Stimulated activated CD4-positive, alpha-beta T cell treated with anti-CD3 and anti-CD28 coated beads, Interleukin-1b, Interleukin-23, amount 100 ng/mL, for 24 hours (primary cell): ENCODE measurements at regions not wholly inside any gene's neighbourhood (a gene's known extent, or its start where the extent isn't known, plus 50 kb on each side); places are given as distances from the start of the nearest gene placed in this dataset.

ENCODE experiments used
- DNase-seq, 4 experiments: peaks; one replicate each; pipeline ENCODE4 v3.0.0-alpha.2; 2020; ENCODE audit warnings: low read depth in 4 of 4, low spot score in 1 of 4

GRCh38 chr13:73901324-73902068, 232.7 kb downstream of the KLF12 start:
- no peak for DNase-seq

DNA sequence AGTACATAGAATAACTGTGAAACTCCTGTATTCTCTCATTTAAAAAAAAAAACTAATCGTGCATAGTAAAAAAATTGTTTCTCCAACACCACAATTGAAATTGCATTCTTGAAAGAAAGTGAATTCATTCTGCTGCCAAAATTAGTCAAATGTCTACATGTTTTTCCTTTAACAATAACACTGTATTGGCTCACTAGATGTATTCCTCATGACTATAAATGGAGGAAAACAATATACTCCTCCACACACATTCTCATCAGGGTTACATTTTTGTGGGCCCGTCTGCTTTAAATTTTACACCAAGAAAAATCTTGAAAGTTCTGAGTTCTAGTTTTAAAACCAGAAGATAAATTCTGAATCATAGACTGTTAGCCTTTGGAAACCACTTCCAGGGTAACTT, 233.6 kb downstream of the KLF12 start:
- no peak for DNase-seq

- no peak for DNase-seq
These were observed 235.3 kb downstream of the KLF12 start for GRCh38 chr13:73898899-73899298.

GRCh38 chr13:73898276-73898675, 235.9 kb downstream of the KLF12 start:
- DNase-seq = no peak

DNA sequence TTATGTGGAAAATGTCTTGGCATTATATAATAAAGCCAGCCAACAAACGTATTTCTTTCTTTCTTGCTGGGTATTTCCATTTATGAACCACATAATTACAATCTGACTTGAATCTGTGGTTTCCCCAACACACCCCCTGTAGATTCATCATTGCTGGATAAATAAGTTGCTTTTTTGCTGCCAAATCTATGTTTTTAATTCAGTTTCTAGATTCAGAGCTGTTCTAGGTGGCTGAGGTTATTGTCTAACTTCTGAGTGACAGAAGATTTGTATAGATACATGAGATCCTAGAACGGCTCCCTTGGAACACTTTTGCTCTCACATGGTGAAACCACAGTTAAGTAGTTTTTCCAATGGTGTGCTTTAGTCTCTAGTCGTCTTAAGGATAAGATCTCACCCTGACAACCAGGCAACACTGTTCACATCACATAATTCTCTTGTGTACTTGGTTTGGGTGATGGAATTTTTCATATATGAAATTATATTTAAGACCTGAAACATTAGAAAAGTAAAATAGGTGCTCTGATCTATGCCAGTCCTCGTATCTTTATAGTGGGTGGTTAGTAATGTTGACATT, 239.1 kb downstream of the KLF12 start:
- no peak for DNase-seq

- DNase-seq = no peak
These were observed 240.4 kb downstream of the KLF12 start for GRCh38 chr13:73893833-73894232.

GRCh38 chr13:73891805-73892204, 242.4 kb downstream of the KLF12 start:
- DNase-seq = no peak

- DNase-seq = no peak
These were observed 251.0 kb downstream of the KLF12 start for GRCh38 chr13:73883162-73883561.

GRCh38 chr13:73880365-73880764, 253.8 kb downstream of the KLF12 start:
- no peak for DNase-seq

GRCh38 chr13:73879346-73880015, 254.7 kb downstream of the KLF12 start:
- DNase-seq = no peak

DNA sequence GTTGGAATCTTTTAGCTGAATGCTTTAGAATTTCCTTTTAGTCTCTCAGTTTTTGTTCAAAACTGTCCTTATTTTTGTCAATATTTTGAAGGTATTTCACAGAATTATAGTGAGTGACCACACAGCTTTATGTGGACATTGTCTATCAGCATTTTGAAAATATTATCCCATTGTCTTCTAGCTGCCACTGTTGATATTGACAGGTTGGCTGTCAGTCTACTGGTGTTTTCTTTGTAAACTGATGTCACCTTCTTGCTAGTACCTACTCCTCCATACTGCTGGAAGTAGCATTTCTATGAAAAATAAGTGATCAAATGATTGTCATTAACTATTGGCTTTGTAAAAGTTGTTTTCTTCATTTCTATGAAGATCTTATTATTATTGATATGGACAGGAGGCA, 256.8 kb downstream of the KLF12 start:
- no peak for DNase-seq

- no peak for DNase-seq
These were observed 257.9 kb downstream of the KLF12 start for GRCh38 chr13:73876323-73876722.

GRCh38 chr13:73873940-73874830, 260.0 kb downstream of the KLF12 start:
- no peak for DNase-seq

GRCh38 chr13:73872397-73872796, 261.8 kb downstream of the KLF12 start:
- DNase-seq = no peak

GRCh38 chr13:73870970-73871935, 263.0 kb downstream of the KLF12 start:
- DNase-seq = no peak

GRCh38 chr13:73870036-73870741, 264.0 kb downstream of the KLF12 start:
- DNase-seq = no peak

- DNase-seq = no peak
These were observed 269.2 kb downstream of the KLF12 start for GRCh38 chr13:73865027-73865426.

- no peak for DNase-seq
These were observed 273.1 kb downstream of the KLF12 start for GRCh38 chr13:73861136-73861535.

DNA sequence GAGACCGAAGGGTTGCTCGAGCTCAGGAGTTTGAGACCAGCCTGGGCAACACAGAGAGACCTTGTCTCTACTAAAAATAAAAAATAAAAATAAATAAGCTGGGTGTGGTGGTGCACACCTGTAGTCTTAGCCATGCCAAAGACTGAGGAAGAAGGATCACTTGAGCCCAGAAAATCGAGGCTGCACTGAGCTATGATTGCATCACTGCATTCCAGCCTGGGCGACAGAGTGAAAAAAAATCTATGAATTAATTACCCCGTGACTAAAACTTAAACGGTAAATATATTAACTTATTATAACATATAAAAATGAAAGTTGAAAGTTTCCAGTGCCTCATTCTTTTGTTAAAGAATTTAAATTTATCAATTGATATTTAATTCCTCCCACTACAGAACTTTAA, 273.7 kb downstream of the KLF12 start:
- DNase-seq = no peak

GRCh38 chr13:73859841-73860240, 274.4 kb downstream of the KLF12 start:
- DNase-seq = no peak
